ENCODE measurements at regions not wholly inside any gene's neighbourhood (a gene's known extent, or its start where the extent isn't known, plus 50 kb on each side); places are given as distances from the start of the nearest gene placed in this dataset.

DNA sequence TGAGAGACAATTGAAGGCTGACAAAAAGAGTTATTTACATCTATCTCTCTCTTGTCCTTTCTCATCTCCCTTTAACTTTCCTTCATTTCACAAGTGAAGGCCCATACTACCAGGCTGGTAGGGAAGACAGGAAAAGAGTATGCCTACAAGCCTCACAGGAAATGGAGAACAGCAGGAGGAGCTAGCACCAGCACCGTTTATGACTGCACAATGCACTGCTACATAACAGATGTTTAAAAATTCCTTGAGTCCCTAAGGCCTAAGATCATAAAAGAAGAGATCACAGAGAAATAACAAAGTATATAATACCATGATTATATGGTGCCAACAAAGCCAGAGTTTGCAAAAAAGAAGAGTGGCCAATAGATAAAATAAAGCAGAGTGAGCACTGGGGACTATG is 194.8 kb downstream of the UNC5CL start:
- intact Hi-C loops (cut with micrococcal nuclease; ENCODE audit: unreplicated experiment): no loop called here
- H3K36me3 ChIP-seq (ENCODE audit: insufficient read depth, low read length, poor library complexity, severe bottlenecking): no peaks in the 10 kb centered on the region
- peak; percentile 76 for DNase-seq (ENCODE audit: low spot score)
- TF ChIP-seq, protein P1, sequence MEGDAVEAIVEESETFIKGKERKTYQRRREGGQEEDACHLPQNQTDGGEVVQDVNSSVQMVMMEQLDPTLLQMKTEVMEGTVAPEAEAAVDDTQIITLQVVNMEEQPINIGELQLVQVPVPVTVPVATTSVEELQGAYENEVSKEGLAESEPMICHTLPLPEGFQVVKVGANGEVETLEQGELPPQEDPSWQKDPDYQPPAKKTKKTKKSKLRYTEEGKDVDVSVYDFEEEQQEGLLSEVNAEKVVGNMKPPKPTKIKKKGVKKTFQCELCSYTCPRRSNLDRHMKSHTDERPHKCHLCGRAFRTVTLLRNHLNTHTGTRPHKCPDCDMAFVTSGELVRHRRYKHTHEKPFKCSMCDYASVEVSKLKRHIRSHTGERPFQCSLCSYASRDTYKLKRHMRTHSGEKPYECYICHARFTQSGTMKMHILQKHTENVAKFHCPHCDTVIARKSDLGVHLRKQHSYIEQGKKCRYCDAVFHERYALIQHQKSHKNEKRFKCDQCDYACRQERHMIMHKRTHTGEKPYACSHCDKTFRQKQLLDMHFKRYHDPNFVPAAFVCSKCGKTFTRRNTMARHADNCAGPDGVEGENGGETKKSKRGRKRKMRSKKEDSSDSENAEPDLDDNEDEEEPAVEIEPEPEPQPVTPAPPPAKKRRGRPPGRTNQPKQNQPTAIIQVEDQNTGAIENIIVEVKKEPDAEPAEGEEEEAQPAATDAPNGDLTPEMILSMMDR (conservative IDR thresholded peaks at IDR 0.05; ENCODE audit: low read depth, low read length): 0 out of 2 replicates have a peak, but pooled peaks have one; percentile 15
- no peak for TF ChIP-seq EZH2 (IDR thresholded peaks at IDR 0.05; ENCODE audit: borderline replicate concordance, low read depth, low read length, poor library complexity, severe bottlenecking)
- peaks cover 30% of the 10 kb centered on the region for H3K4me1 ChIP-seq (ENCODE audit: insufficient read depth, low read length, poor library complexity, severe bottlenecking)
- no peaks in the 10 kb centered on the region for H3K27me3 ChIP-seq (replicated peaks; ENCODE audit: insufficient read depth, low read depth, low read length, poor library complexity)
- no TSS peak for BruUV-seq (replicated peaks)
- ChIA-PET CTCF (no interaction called here), POLR2A (ENCODE audit: low non-redundant PET) (no interaction called here)
- peak overlapping the region; percentile 46 for H3K27ac ChIP-seq (ENCODE audit: low read depth, low read length, poor library complexity, severe bottlenecking)
- no peaks in the 10 kb centered on the region for H3K9me3 ChIP-seq (ENCODE audit: low read depth, low read length, poor library complexity, severe bottlenecking)
- no peak overlapping the region for H3K4me3 ChIP-seq (ENCODE audit: low read depth, low read length, poor library complexity, severe bottlenecking)

DNA sequence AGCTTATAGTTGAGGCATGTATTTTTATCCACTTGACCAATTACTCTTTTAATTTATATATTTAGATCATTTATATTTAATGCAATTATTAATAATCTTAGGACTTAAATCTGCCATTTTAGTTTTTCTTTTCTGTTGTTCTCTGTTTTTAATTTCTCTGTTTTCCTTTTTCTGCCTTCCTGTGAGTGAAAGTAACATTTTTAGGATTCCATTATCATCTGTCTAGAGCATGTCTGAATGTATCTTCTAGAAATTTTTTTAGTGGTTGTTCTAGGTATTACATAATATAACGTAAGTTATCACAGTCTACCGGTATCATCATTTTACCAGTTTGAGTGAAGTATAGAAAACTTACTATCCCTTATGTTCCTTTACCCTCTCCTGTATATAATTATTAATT is 197.3 kb downstream of the UNC5CL start:
- BruUV-seq (replicated peaks): no TSS peak
- ChIA-PET CTCF (no interaction called here), POLR2A (ENCODE audit: low non-redundant PET) (no interaction called here)
- no peaks in the 10 kb centered on the region for H3K9me3 ChIP-seq (ENCODE audit: low read depth, low read length, poor library complexity, severe bottlenecking)
- H3K27me3 ChIP-seq (replicated peaks; ENCODE audit: insufficient read depth, low read depth, low read length, poor library complexity): no peaks in the 10 kb centered on the region
- no peak for DNase-seq (ENCODE audit: low spot score)
- no peaks in the 10 kb centered on the region for H3K36me3 ChIP-seq (ENCODE audit: insufficient read depth, low read length, poor library complexity, severe bottlenecking)
- no peak overlapping the region for H3K27ac ChIP-seq (ENCODE audit: low read depth, low read length, poor library complexity, severe bottlenecking)
- intact Hi-C loops (cut with micrococcal nuclease; ENCODE audit: unreplicated experiment): no loop called here
- H3K4me1 ChIP-seq (ENCODE audit: insufficient read depth, low read length, poor library complexity, severe bottlenecking): peaks cover 36% of the 10 kb centered on the region
- TF ChIP-seq, protein P1 (conservative IDR thresholded peaks at IDR 0.05; ENCODE audit: low read depth, low read length): no peak; the same call in 1 of the 2 replicates
- no peak for TF ChIP-seq EZH2 (IDR thresholded peaks at IDR 0.05; ENCODE audit: borderline replicate concordance, low read depth, low read length, poor library complexity, severe bottlenecking)
- H3K4me3 ChIP-seq (ENCODE audit: low read depth, low read length, poor library complexity, severe bottlenecking): no peak overlapping the region

DNA sequence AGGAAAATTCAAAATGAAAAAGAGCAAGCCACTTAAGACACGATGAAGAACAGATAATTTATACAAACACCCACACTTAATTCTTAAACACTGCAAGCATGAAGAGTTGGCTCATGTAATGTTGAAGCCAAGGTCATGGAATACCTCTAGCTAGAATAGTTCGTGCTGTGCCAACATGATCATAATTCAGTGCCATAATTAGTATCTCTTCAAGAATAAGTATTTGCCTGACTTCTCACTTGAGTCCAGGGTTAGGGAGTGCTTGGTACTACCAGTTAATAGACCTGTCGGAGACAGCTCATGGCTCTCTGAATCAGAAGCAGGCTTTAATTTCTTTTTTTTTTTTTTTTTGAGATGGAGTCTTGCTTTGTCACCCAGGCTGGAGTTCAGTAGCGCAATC is 206.3 kb downstream of the UNC5CL start:
- H3K27ac ChIP-seq (ENCODE audit: low read depth, low read length, poor library complexity, severe bottlenecking): no peak overlapping the region
- no peaks in the 10 kb centered on the region for H3K36me3 ChIP-seq (ENCODE audit: insufficient read depth, low read length, poor library complexity, severe bottlenecking)
- no peaks in the 10 kb centered on the region for H3K9me3 ChIP-seq (ENCODE audit: low read depth, low read length, poor library complexity, severe bottlenecking)
- no peak for DNase-seq (ENCODE audit: low spot score)
- H3K4me3 ChIP-seq (ENCODE audit: low read depth, low read length, poor library complexity, severe bottlenecking): no peak overlapping the region
- intact Hi-C loops (cut with micrococcal nuclease; ENCODE audit: unreplicated experiment): no loop called here
- TF ChIP-seq, protein P1 (conservative IDR thresholded peaks at IDR 0.05; ENCODE audit: low read depth, low read length): no peak
- no peak for TF ChIP-seq EZH2 (IDR thresholded peaks at IDR 0.05; ENCODE audit: borderline replicate concordance, low read depth, low read length, poor library complexity, severe bottlenecking)
- peaks cover 5% of the 10 kb centered on the region for H3K4me1 ChIP-seq (ENCODE audit: insufficient read depth, low read length, poor library complexity, severe bottlenecking)
- no peaks in the 10 kb centered on the region for H3K27me3 ChIP-seq (replicated peaks; ENCODE audit: insufficient read depth, low read depth, low read length, poor library complexity)
- ChIA-PET POLR2A (ENCODE audit: low non-redundant PET) (no interaction called here), CTCF (no interaction called here)
- no TSS peak for BruUV-seq (replicated peaks)
